ENCODE measurements at regions not wholly inside any gene's neighbourhood (a gene's known extent, or its start where the extent isn't known, plus 50 kb on each side); places are given as distances from the start of the nearest gene placed in this dataset.

GRCh38 chr9:106146066-106146840 lies 451.9 kb downstream of the TMEM38B start:
- FAIRE-seq = no peak
- H3K9me3 ChIP-seq (replicated peaks; ENCODE audit: control insufficient read depth, insufficient read depth, low read length) = peaks cover 2% of the 10 kb centered on the region
- H3K9ac ChIP-seq (replicated peaks; ENCODE audit: extremely low read depth, insufficient read depth, low read length) = no peak overlapping the region
- CTCF ChIA-PET = no interaction called here
- dilution Hi-C loops (cut with MboI; ENCODE audit: extremely low pct_ligation_motif_present, low sequenced_read_pairs) = no loop called here
- no peaks in the 10 kb centered on the region for H3K9me1 ChIP-seq (replicated peaks; ENCODE audit: control insufficient read depth, extremely low read depth, insufficient read depth, low read length)
- H4K20me1 ChIP-seq (replicated peaks; ENCODE audit: control insufficient read depth, extremely low read depth, insufficient read depth, low read length) = no peaks in the 10 kb centered on the region
- intact Hi-C loops (cut with micrococcal nuclease) = no loop called here
- no peak overlapping the region for H2AFZ ChIP-seq (ENCODE audit: low read depth, low read length)
- no TSS peak for BruUV-seq (replicated peaks)
- DNase-seq (ENCODE audit: low read depth, low spot score) = no peak
- H3K79me2 ChIP-seq (ENCODE audit: control insufficient read depth, insufficient read depth, low read length) = no peaks in the 10 kb centered on the region
- H3K27ac ChIP-seq (ENCODE audit: insufficient read depth, low read depth, low read length) = no peak overlapping the region
- H3K4me3 ChIP-seq (replicated peaks in 1 of 3; ENCODE audit: insufficient read depth in 1 of 3, low read depth in 1 of 3, low read length in 3 of 3) = no peak overlapping the region
- no peaks in the 10 kb centered on the region for H3K27me3 ChIP-seq (ENCODE audit: control insufficient read depth in 2 of 2, insufficient read depth in 2 of 2, low read length in 2 of 2)
- no peaks in the 10 kb centered on the region for H3K4me1 ChIP-seq (ENCODE audit: control insufficient read depth, extremely low read depth, insufficient read depth, low read length)
- POLR2A ChIA-PET = no interaction called here
- no peak overlapping the region for H3K4me2 ChIP-seq (ENCODE audit: insufficient read depth, low read length)
- no peaks in the 10 kb centered on the region for H3K36me3 ChIP-seq (ENCODE audit: control insufficient read depth in 2 of 2, extremely low read depth in 1 of 2, insufficient read depth in 2 of 2, low read length in 2 of 2)
- TF ChIP-seq FOS (IDR thresholded peaks at IDR 0.05; ENCODE audit: borderline replicate concordance, insufficient read depth, low read length) (no peak), POLR2A (IDR thresholded peaks at IDR 0.05; ENCODE audit: low read depth, low read length) (no peak), GATA2 (IDR thresholded peaks at IDR 0.05; ENCODE audit: insufficient read depth, insufficient read length, low read depth, low read length) (no peak), JUN (IDR thresholded peaks at IDR 0.05; ENCODE audit: borderline replicate concordance, insufficient read depth, insufficient read length, low read depth) (no peak), POLR2AphosphoS5 (IDR thresholded peaks at IDR 0.05; ENCODE audit: insufficient read depth, low read depth, low read length) (no peak), MYC (IDR thresholded peaks at IDR 0.05; ENCODE audit: low read depth, low read length) (no peak), EZH2 (IDR thresholded peaks at IDR 0.05; ENCODE audit: borderline replicate concordance, low read depth, low read length, severe bottlenecking) (no peak), MAX (IDR thresholded peaks at IDR 0.05; ENCODE audit: insufficient read depth, insufficient read length) (no peak)
- TF ChIP-seq, protein P1, sequence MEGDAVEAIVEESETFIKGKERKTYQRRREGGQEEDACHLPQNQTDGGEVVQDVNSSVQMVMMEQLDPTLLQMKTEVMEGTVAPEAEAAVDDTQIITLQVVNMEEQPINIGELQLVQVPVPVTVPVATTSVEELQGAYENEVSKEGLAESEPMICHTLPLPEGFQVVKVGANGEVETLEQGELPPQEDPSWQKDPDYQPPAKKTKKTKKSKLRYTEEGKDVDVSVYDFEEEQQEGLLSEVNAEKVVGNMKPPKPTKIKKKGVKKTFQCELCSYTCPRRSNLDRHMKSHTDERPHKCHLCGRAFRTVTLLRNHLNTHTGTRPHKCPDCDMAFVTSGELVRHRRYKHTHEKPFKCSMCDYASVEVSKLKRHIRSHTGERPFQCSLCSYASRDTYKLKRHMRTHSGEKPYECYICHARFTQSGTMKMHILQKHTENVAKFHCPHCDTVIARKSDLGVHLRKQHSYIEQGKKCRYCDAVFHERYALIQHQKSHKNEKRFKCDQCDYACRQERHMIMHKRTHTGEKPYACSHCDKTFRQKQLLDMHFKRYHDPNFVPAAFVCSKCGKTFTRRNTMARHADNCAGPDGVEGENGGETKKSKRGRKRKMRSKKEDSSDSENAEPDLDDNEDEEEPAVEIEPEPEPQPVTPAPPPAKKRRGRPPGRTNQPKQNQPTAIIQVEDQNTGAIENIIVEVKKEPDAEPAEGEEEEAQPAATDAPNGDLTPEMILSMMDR (IDR thresholded peaks at IDR 0.05; ENCODE audit: extremely low read depth in 1 of 2, insufficient read depth in 1 of 2, low read depth in 1 of 2, low read length in 2 of 2) = no peak
